GM23338 (cell line): ENCODE measurements at regions not wholly inside any gene's neighbourhood (a gene's known extent, or its start where the extent isn't known, plus 50 kb on each side); places are given as distances from the start of the nearest gene placed in this dataset.

Source experiments
- ATAC-seq: fragments of 200-7000 bp; cut with Tn5 transposase; 3 replicates; pipeline ENCODE4 v1.9.1; 2020
- DNase-seq: peaks from one replicate; pipeline ENCODE4 v3.0.0-alpha.2; 2015; ENCODE audit warnings: low spot score
- H2AFZ ChIP-seq: fragments of 200-600 bp; sonication (generic); 2 replicates; pipeline ENCODE4 v1.8.0; 2016; ENCODE audit warnings: antibody characterized with exemption, mild to moderate bottlenecking, moderate library complexity
- H3F3A ChIP-seq: fragments of 200-600 bp; sonication (generic); replicated peaks from 2 replicates; pipeline ENCODE4 v1.8.0; 2017; ENCODE audit warnings: antibody characterized with exemption, mixed run types, low read depth
- H3K27ac ChIP-seq: fragments of 200-600 bp; sonication (generic); 2 replicates; pipeline ENCODE4 v1.6.1; 2016; ENCODE audit warnings: low read depth
- H3K27me3 ChIP-seq: fragments of 200-600 bp; sonication (generic); 2 replicates; pipeline ENCODE4 v1.8.0; 2016; ENCODE audit warnings: mild to moderate bottlenecking, mixed run types, moderate library complexity; ENCODE audit not compliant: insufficient read depth
- H3K36me3 ChIP-seq: fragments of 200-600 bp; sonication (generic); 2 replicates; pipeline ENCODE4 v1.8.0; 2016; ENCODE audit warnings: mild to moderate bottlenecking; ENCODE audit not compliant: insufficient read depth
- H3K4me1 ChIP-seq: fragments of 200-600 bp; sonication (generic); 2 replicates; pipeline ENCODE4 v1.8.0; 2016; ENCODE audit warnings: mild to moderate bottlenecking, moderate library complexity; ENCODE audit not compliant: insufficient read depth
- H3K4me2 ChIP-seq: fragments of 200-600 bp; sonication (generic); 2 replicates; pipeline ENCODE4 v1.7.1; 2017; ENCODE audit warnings: mixed run types
- H3K4me3 ChIP-seq: fragments of 200-600 bp; sonication (generic); 2 replicates; pipeline ENCODE4 v1.6.1; 2016; ENCODE audit warnings: mixed run types
- H3K79me2 ChIP-seq: fragments of 200-600 bp; sonication (generic); replicated peaks from 2 replicates; pipeline ENCODE4 v1.8.0; 2017; ENCODE audit warnings: mild to moderate bottlenecking; ENCODE audit not compliant: insufficient read depth
- H3K9me2 ChIP-seq: fragments of 200-600 bp; sonication (generic); 2 replicates; pipeline ENCODE4 v1.8.0; 2017; ENCODE audit not compliant: insufficient read depth
- H4K20me1 ChIP-seq: fragments of 200-600 bp; sonication (generic); replicated peaks from 2 replicates; pipeline ENCODE4 v1.8.0; 2017; ENCODE audit warnings: mild to moderate bottlenecking; ENCODE audit not compliant: insufficient read depth
- H3K27ac Mint-ChIP-seq: 2 replicates; pipeline ENCODE4 v1.8.0; 2020; ENCODE audit warnings: inconsistent platforms, mild to moderate bottlenecking, moderate library complexity, mixed read lengths
- H3K27me3 Mint-ChIP-seq: 3 replicates; pipeline ENCODE4 v1.8.0; 2022; ENCODE audit warnings: low read depth, mild to moderate bottlenecking, moderate library complexity, mixed read lengths, inconsistent platforms; ENCODE audit not compliant: insufficient read depth, poor library complexity
- H3K36me3 Mint-ChIP-seq: 3 replicates; pipeline ENCODE4 v1.8.0; 2021; ENCODE audit warnings: low read depth, mild to moderate bottlenecking, inconsistent platforms, moderate library complexity, mixed read lengths
- H3K4me1 Mint-ChIP-seq: 3 replicates; pipeline ENCODE4 v1.8.0; 2020; ENCODE audit warnings: mild to moderate bottlenecking, inconsistent platforms, mixed read lengths
- H3K4me3 Mint-ChIP-seq: 3 replicates; pipeline ENCODE4 v1.8.0; 2021; ENCODE audit warnings: moderate library complexity, mild to moderate bottlenecking, inconsistent platforms, mixed read lengths
- H3K9me3 Mint-ChIP-seq: 3 replicates; pipeline ENCODE4 v1.8.0; 2020; ENCODE audit warnings: moderate library complexity, mild to moderate bottlenecking, inconsistent platforms, mixed read lengths
- CREB1 ChIP-seq: fragments of 250-450 bp; sonication (Bioruptor Pico); IDR thresholded peaks from 2 replicates; pipeline ENCODE4 v1.5.0; 2020; ENCODE audit warnings: low read depth, mild to moderate bottlenecking, moderate library complexity
- ETS1 ChIP-seq: IDR thresholded peaks from 2 replicates; pipeline ENCODE4 v1.6.1; 2016; ENCODE audit warnings: antibody characterized with exemption
- EZH2 ChIP-seq: fragments of 200-600 bp; sonication (generic); IDR thresholded peaks from one replicate; pipeline ENCODE4 v1.8.0; 2017; ENCODE audit warnings: antibody characterized with exemption, mild to moderate bottlenecking, low read depth; ENCODE audit not compliant: unreplicated experiment
- EZH2phosphoT487 ChIP-seq: fragments of 200-600 bp; sonication (generic); IDR thresholded peaks from one replicate; pipeline ENCODE4 v1.8.1; 2018; ENCODE audit warnings: antibody characterized with exemption; ENCODE audit not compliant: unreplicated experiment
- JUNB ChIP-seq: IDR thresholded peaks from one replicate; pipeline ENCODE4 v1.6.1; 2016; ENCODE audit warnings: antibody characterized with exemption; ENCODE audit not compliant: unreplicated experiment
- NANOG ChIP-seq: IDR thresholded peaks from 2 replicates; pipeline ENCODE4 v1.6.1; 2016; ENCODE audit warnings: antibody characterized with exemption, borderline replicate concordance
- POLR2AphosphoS5 ChIP-seq: IDR thresholded peaks from 2 replicates; pipeline ENCODE4 v1.6.1; 2016; ENCODE audit warnings: antibody characterized with exemption, low read depth
- STAT1 ChIP-seq: IDR thresholded peaks from one replicate; pipeline ENCODE4 v1.6.1; 2016; ENCODE audit warnings: antibody characterized with exemption; ENCODE audit not compliant: unreplicated experiment
- ZNF114 ChIP-seq: fragments of 250-450 bp; sonication (Bioruptor Pico); IDR thresholded peaks from 2 replicates; pipeline ENCODE4 v1.5.0; 2020; ENCODE audit warnings: mild to moderate bottlenecking, moderate library complexity
- ZNF331 ChIP-seq: fragments of 250-450 bp; sonication (Bioruptor Pico); IDR thresholded peaks from 2 replicates; pipeline ENCODE4 v1.5.0; 2020; ENCODE audit warnings: low read depth, mild to moderate bottlenecking, moderate library complexity
- ZNF462 ChIP-seq: fragments of 250-450 bp; sonication (Bioruptor Pico); IDR thresholded peaks from 2 replicates; pipeline ENCODE4 v1.5.0; 2020; ENCODE audit warnings: mild to moderate bottlenecking, moderate library complexity
- TF ChIP-seq, protein P1 (sequence below): IDR thresholded peaks from one replicate; pipeline ENCODE4 v1.6.1; 2018; ENCODE audit warnings: antibody characterized with exemption; ENCODE audit not compliant: unreplicated experiment
- TF ChIP-seq, protein P2 (sequence below), 2 experiments: fragments of 200-600 bp in 1 of 2; sonication (generic) in 1 of 2; conservative IDR thresholded peaks; 2 replicates each; pipeline versions ENCODE4 v1.5.1 to v1.6.1; 2016 to 2017; ENCODE audit warnings: antibody characterized with exemption in 2 of 2, low read depth in 2 of 2, mild to moderate bottlenecking in 2 of 2, moderate library complexity in 1 of 2

- no peaks in the 10 kb centered on the region for H3F3A ChIP-seq
- H3K4me1 ChIP-seq, result peaks cover 15% of the 10 kb centered on the region
- peaks cover 16% of the 10 kb centered on the region for H3K9me2 ChIP-seq
- no peak for TF ChIP-seq JUNB
- no peak for TF ChIP-seq ZNF331
- no peak for TF ChIP-seq CREB1 (CRISPR knock-in tag)
- no peak for TF ChIP-seq ZNF462
- no peak for TF ChIP-seq ETS1
- TF ChIP-seq, protein P1, sequence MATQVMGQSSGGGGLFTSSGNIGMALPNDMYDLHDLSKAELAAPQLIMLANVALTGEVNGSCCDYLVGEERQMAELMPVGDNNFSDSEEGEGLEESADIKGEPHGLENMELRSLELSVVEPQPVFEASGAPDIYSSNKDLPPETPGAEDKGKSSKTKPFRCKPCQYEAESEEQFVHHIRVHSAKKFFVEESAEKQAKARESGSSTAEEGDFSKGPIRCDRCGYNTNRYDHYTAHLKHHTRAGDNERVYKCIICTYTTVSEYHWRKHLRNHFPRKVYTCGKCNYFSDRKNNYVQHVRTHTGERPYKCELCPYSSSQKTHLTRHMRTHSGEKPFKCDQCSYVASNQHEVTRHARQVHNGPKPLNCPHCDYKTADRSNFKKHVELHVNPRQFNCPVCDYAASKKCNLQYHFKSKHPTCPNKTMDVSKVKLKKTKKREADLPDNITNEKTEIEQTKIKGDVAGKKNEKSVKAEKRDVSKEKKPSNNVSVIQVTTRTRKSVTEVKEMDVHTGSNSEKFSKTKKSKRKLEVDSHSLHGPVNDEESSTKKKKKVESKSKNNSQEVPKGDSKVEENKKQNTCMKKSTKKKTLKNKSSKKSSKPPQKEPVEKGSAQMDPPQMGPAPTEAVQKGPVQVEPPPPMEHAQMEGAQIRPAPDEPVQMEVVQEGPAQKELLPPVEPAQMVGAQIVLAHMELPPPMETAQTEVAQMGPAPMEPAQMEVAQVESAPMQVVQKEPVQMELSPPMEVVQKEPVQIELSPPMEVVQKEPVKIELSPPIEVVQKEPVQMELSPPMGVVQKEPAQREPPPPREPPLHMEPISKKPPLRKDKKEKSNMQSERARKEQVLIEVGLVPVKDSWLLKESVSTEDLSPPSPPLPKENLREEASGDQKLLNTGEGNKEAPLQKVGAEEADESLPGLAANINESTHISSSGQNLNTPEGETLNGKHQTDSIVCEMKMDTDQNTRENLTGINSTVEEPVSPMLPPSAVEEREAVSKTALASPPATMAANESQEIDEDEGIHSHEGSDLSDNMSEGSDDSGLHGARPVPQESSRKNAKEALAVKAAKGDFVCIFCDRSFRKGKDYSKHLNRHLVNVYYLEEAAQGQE, result no peak
- no peak for TF ChIP-seq ZNF114 (CRISPR knock-in tag)
- TF ChIP-seq POLR2AphosphoS5, result no peak
- TF ChIP-seq EZH2phosphoT487, result no peak
- TF ChIP-seq NANOG, result no peak
- TF ChIP-seq, protein P2, sequence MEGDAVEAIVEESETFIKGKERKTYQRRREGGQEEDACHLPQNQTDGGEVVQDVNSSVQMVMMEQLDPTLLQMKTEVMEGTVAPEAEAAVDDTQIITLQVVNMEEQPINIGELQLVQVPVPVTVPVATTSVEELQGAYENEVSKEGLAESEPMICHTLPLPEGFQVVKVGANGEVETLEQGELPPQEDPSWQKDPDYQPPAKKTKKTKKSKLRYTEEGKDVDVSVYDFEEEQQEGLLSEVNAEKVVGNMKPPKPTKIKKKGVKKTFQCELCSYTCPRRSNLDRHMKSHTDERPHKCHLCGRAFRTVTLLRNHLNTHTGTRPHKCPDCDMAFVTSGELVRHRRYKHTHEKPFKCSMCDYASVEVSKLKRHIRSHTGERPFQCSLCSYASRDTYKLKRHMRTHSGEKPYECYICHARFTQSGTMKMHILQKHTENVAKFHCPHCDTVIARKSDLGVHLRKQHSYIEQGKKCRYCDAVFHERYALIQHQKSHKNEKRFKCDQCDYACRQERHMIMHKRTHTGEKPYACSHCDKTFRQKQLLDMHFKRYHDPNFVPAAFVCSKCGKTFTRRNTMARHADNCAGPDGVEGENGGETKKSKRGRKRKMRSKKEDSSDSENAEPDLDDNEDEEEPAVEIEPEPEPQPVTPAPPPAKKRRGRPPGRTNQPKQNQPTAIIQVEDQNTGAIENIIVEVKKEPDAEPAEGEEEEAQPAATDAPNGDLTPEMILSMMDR (conservative IDR thresholded peaks at IDR 0.05; ENCODE audit: low read depth in 2 of 2), result no peak
- no peak for TF ChIP-seq STAT1
- TF ChIP-seq EZH2, result no peak
- H4K20me1 ChIP-seq, result no peaks in the 10 kb centered on the region
- no peak overlapping the region for H3K4me2 ChIP-seq
- Mint-ChIP-seq H3K36me3 (no peaks in the 10 kb centered on the region), H3K27ac (no peak overlapping the region), H3K9me3 (no peaks in the 10 kb centered on the region; the same call in 2 of the 3 replicates), H3K27me3 (peaks cover 3% of the 10 kb centered on the region), H3K4me1 (peaks cover 21% of the 10 kb centered on the region), H3K4me3 (no peak overlapping the region)
- H3K27me3 ChIP-seq, result no peaks in the 10 kb centered on the region
- no peak overlapping the region for H3K4me3 ChIP-seq
- ATAC-seq (no peak), DNase-seq (no peak)
- no peaks in the 10 kb centered on the region for H3K36me3 ChIP-seq
- H3K79me2 ChIP-seq, result no peaks in the 10 kb centered on the region
- 0 out of 2 replicates have a peak overlapping the region, but pooled peaks have one; percentile 9 for H2AFZ ChIP-seq
- no peak overlapping the region for H3K27ac ChIP-seq
Observed at GRCh38 chr10:10307551-10307950, 710.1 kb upstream of the CELF2 start.
